ENCODE measurements at regions not wholly inside any gene's neighbourhood (a gene's known extent, or its start where the extent isn't known, plus 50 kb on each side); places are given as distances from the start of the nearest gene placed in this dataset.

- TF ChIP-seq REST (IDR thresholded peaks at IDR 0.05; ENCODE audit: low read depth) (no peak), YY1 (IDR thresholded peaks at IDR 0.05; ENCODE audit: low read depth) (no peak), RAD21 (IDR thresholded peaks at IDR 0.05; ENCODE audit: low read depth) (no peak), MAX (IDR thresholded peaks at IDR 0.05) (no peak), NFIC (IDR thresholded peaks at IDR 0.05) (no peak), EP300 (IDR thresholded peaks at IDR 0.05; ENCODE audit: borderline replicate concordance) (no peak)
Measured at GRCh38 chr1:4430406-4431365, 223.7 kb upstream of the AJAP1 start.

All from Ishikawa (cell line).